ENCODE measurements at regions not wholly inside any gene's neighbourhood (a gene's known extent, or its start where the extent isn't known, plus 50 kb on each side); places are given as distances from the start of the nearest gene placed in this dataset.

DNA sequence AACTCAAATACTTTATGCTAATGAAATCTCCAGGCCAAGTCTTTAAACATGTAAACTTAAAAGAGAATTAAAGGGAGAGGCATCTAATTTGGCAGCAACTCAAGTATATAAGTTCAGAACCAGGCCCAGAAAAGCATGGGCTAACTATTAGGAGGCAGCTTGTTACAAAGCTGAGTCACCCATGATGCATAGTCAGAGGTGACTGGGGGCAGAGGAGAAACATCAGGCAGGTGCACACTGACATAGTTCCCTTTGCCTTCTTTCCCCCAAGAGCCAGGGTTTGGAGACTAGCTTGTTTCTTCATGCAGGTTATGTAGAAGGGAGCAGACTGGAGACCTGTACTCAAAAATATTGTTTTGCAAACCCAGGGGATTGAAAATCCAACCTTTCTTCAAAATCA is 619.0 kb downstream of the SOX6 start:
- Histone ChIP-seq H3K27ac (no peak overlapping the region), H3K27me3 (no peaks in the 10 kb centered on the region), H3K4me3 (replicated peaks in 1 of 3) (no peak overlapping the region), H3K4me1 (no peaks in the 10 kb centered on the region), H3K36me3 (no peaks in the 10 kb centered on the region), H3K9me3 (no peaks in the 10 kb centered on the region)
- no peak for TF ChIP-seq POLR2A (IDR thresholded peaks at IDR 0.05)
- TF ChIP-seq, protein P1, sequence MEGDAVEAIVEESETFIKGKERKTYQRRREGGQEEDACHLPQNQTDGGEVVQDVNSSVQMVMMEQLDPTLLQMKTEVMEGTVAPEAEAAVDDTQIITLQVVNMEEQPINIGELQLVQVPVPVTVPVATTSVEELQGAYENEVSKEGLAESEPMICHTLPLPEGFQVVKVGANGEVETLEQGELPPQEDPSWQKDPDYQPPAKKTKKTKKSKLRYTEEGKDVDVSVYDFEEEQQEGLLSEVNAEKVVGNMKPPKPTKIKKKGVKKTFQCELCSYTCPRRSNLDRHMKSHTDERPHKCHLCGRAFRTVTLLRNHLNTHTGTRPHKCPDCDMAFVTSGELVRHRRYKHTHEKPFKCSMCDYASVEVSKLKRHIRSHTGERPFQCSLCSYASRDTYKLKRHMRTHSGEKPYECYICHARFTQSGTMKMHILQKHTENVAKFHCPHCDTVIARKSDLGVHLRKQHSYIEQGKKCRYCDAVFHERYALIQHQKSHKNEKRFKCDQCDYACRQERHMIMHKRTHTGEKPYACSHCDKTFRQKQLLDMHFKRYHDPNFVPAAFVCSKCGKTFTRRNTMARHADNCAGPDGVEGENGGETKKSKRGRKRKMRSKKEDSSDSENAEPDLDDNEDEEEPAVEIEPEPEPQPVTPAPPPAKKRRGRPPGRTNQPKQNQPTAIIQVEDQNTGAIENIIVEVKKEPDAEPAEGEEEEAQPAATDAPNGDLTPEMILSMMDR (IDR thresholded peaks at IDR 0.05): no peak
- no peak for DNase-seq
- intact Hi-C loops (cut with DNase I): no loop called here

DNA sequence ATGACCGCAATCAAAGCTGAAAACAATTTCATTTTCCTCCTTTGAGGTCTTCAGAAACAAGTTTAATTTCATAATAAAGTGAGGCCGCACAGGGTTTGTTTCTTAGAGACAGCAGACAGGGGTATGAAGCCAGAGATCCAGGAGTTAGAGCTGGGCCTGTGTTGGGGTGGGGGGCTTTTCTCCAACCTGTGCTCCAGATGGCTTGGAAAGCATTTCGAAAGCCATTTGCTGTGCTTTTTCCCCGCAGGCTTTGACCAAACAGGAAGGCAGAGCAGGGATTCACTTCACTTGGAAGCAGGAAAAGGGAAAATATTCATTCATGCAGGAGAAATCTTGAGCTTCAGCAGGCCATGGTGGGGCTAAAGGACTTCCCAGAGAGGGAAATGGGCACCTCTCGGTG is 617.4 kb downstream of the SOX6 start:
- WGBS, 2 donors: 84 to 90% methylated on average over 5 of the region's 5 CpGs
- H3K9me3 ChIP-seq: no peaks in the 10 kb centered on the region
- TF ChIP-seq POLR2A (IDR thresholded peaks at IDR 0.05): no peak
- TF ChIP-seq, protein P1 (IDR thresholded peaks at IDR 0.05): no peak
- H3K27me3 ChIP-seq: no peaks in the 10 kb centered on the region
- no peak overlapping the region for H3K27ac ChIP-seq
- intact Hi-C loops (cut with DNase I): no loop called here
- DNase-seq: no peak
- no peaks in the 10 kb centered on the region for H3K4me1 ChIP-seq
- H3K4me3 ChIP-seq (replicated peaks in 1 of 3): no peak overlapping the region
- no peaks in the 10 kb centered on the region for H3K36me3 ChIP-seq

DNA sequence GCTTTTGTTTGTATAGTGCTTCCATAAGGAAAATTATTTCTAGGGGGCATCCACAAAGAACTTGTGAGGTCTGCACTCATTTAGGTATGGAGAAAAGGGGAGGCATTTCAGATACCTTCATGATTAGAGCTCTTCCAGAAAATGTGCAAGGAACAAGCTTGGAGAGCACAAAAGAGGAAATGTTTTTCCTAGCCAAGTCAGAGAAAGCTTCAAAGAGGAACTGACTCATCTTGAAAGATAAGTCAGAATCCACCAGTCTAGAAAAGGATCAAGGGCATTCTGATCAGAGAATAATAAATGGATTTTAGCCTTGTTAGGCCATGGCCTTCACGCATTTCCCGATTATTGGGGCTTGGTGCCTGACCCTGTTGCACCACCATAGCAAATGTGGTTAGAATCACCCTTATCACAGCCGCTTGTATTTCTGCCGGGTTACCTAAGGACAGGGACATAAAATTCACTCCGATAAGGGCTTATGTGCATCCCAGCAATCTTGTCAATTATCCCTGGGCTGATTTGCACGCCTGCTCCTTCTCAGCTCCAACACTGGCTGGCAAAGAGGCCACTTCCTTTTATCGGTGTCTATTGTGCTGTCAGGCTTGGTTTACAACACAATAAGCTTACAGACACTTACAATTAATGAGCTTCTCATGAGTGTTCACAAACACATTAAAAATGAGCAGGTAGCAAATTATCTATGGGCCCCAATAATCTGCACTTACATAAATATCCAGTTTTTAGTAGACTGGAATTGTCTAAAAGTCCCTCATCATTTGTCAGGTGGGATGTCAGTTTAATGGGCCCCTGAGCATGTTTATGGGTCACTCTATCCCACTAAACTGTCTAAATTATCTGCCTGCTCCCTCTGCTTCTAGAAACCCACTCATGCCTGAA is 613.5 kb downstream of the SOX6 start:
- Histone ChIP-seq H3K4me3 (replicated peaks in 1 of 3) (no peak overlapping the region), H3K4me1 (no peaks in the 10 kb centered on the region), H3K9me3 (no peaks in the 10 kb centered on the region), H3K27ac (no peak overlapping the region), H3K27me3 (no peaks in the 10 kb centered on the region), H3K36me3 (no peaks in the 10 kb centered on the region)
- DNase-seq: no peak
- TF ChIP-seq POLR2A (IDR thresholded peaks at IDR 0.05): no peak
- TF ChIP-seq, protein P1 (IDR thresholded peaks at IDR 0.05): no peak
- intact Hi-C loops (cut with DNase I): no loop called here
- 77 to 86% methylated on average over 7 of the region's 7 CpGs for WGBS, 2 donors

DNA sequence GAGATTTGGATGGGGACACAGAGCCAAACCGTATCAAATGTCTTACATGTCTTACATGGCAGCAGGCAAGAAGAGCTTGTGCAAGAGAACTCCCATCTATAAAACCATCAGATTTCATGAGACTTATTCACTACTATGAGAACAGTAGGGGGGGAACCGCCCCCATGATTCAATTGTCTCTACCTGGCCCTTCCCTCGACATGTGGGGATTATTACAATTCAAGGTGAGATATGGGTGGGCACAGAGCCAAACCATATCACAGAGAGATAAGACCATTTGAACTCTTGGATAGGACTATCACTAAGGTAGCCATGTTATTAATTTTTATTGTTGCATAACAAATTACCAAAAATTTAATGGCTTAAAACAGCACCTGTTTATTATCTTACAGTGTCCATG is 611.7 kb downstream of the SOX6 start:
- Histone ChIP-seq H3K4me3 (replicated peaks in 1 of 3) (no peak overlapping the region), H3K27ac (no peak overlapping the region), H3K36me3 (no peaks in the 10 kb centered on the region), H3K9me3 (no peaks in the 10 kb centered on the region), H3K4me1 (no peaks in the 10 kb centered on the region), H3K27me3 (no peaks in the 10 kb centered on the region)
- intact Hi-C loops (cut with DNase I): no loop called here
- TF ChIP-seq POLR2A (IDR thresholded peaks at IDR 0.05): no peak
- TF ChIP-seq, protein P1 (IDR thresholded peaks at IDR 0.05): no peak
- 89 to 99% methylated on average over 3 of the region's 3 CpGs for WGBS, 2 donors
- DNase-seq: no peak

DNA sequence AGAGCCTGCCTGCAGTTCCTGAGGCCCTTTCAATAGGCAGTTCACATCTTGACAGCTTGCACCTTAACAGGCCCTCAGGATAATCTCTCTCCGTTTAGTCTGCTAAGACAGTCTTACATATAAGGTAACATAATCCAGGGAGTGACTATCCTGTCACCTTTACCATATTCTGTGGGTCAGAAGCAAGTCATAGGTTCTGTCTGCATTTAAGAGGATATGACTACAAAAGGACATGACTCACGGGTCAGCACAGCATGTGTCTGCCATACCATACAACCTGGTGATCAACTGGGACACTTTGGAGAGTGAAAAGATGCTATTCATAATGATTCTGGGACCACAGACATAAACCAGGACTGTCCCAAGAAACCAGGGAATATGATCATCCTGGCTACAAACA is 611.1 kb downstream of the SOX6 start:
- Histone ChIP-seq H3K9me3 (no peaks in the 10 kb centered on the region), H3K4me1 (no peaks in the 10 kb centered on the region), H3K27ac (no peak overlapping the region), H3K27me3 (no peaks in the 10 kb centered on the region), H3K36me3 (no peaks in the 10 kb centered on the region), H3K4me3 (replicated peaks in 1 of 3) (no peak overlapping the region)
- no peak for TF ChIP-seq POLR2A (IDR thresholded peaks at IDR 0.05)
- intact Hi-C loops (cut with DNase I): no loop called here
- DNase-seq: no peak
- 85 to 90% methylated on average over 2 of the region's 2 CpGs for WGBS, 2 donors
